ENCODE measurements at regions not wholly inside any gene's neighbourhood (a gene's known extent, or its start where the extent isn't known, plus 50 kb on each side); places are given as distances from the start of the nearest gene placed in this dataset.

GRCh38 chr5:98492258-98492657, 281.2 kb upstream of the RGMB start:
- TF ChIP-seq GATA2 (IDR thresholded peaks at IDR 0.05; ENCODE audit: low read depth, low read length) (no peak), GATA3 (IDR thresholded peaks at IDR 0.05; ENCODE audit: low read depth, low read length) (no peak)

Measured in SH-SY5Y (cell line).